Adrenal gland (tissue), 5 donors: ENCODE measurements at regions not wholly inside any gene's neighbourhood (a gene's known extent, or its start where the extent isn't known, plus 50 kb on each side); places are given as distances from the start of the nearest gene placed in this dataset.

Experiments used
- CTCF ChIP-seq, 6 experiments: fragments of 450-650 bp in 4 of 6; fragments of 200-600 bp in 2 of 6; sonication (generic) in 1 of 6; IDR thresholded peaks; 1 replicate in 5 of 6; 2 replicates in 1 of 6; pipeline versions ENCODE4 v1.5.1 to v1.8.0; 2016 to 2021; ENCODE audit warnings: antibody characterized with exemption in 6 of 6, mild to moderate bottlenecking in 2 of 6, moderate library complexity in 1 of 6
- POLR2A ChIP-seq, 2 donors: fragments of 450-650 bp; IDR thresholded peaks; one replicate each; pipeline ENCODE4 v1.6.1; 2017; ENCODE audit warnings: antibody characterized with exemption in 2 of 2, mild to moderate bottlenecking in 2 of 2, moderate library complexity in 1 of 2
- donor health status: DM: no; HTN: no; CAD: no.

GRCh38 chr14:101616202-101616601, 54.9 kb downstream of the DIO3 start:
- TF ChIP-seq CTCF (IDR thresholded peaks at IDR 0.05) (no peak), POLR2A (IDR thresholded peaks at IDR 0.05) (no peak)
